H1 (cell line): ENCODE measurements at regions not wholly inside any gene's neighbourhood (a gene's known extent, or its start where the extent isn't known, plus 50 kb on each side); places are given as distances from the start of the nearest gene placed in this dataset.

Source experiments
- CTCF ChIA-PET: fragments of 300-600 bp; sonication (Branson Sonifier 250); formaldehyde crosslinking; loops from one replicate; lab custom pipeline; 2021; ENCODE audit not compliant: partially characterized antibody; lab: Charles Lee
- POLR2A ChIA-PET: fragments of 300-600 bp; sonication (Branson Sonifier 250); formaldehyde crosslinking; loops from one replicate; lab custom pipeline; 2021; ENCODE audit warnings: inconsistent platforms; ENCODE audit not compliant: partially characterized antibody; lab: Charles Lee
- DNase-seq, 2 experiments: peaks; one replicate each; pipeline versions ENCODE4 v3.0.0 to v3.0.0-alpha.2; 2010 to 2022; ENCODE audit warnings: low spot score in 2 of 2, low read depth in 1 of 2, mixed read lengths in 1 of 2
- FAIRE-seq: peaks from 2 replicates; lab custom pipeline; 2011; peaks lifted over from hg19 to GRCh38; lab: Jason Lieb, UNC
- H2AFZ ChIP-seq: 2 replicates; pipeline ENCODE4 v1.8.1; 2012; ENCODE audit warnings: low read length, inconsistent platforms
- H2AK5ac ChIP-seq: 2 replicates; pipeline ENCODE4 v1.6.1; 2013; ENCODE audit warnings: low read depth, low read length
- H2BK120ac ChIP-seq: replicated peaks from 2 replicates; pipeline ENCODE3; 2013; ENCODE audit warnings: low read depth, low read length, inconsistent platforms
- H2BK12ac ChIP-seq: 2 replicates; pipeline ENCODE4 v1.6.1; 2013; ENCODE audit warnings: low read depth, low read length
- H2BK15ac ChIP-seq: 2 replicates; pipeline ENCODE4 v1.6.1; 2013; ENCODE audit warnings: low read length
- H2BK20ac ChIP-seq: 2 replicates; pipeline ENCODE4 v1.6.1; 2013; ENCODE audit warnings: low read length
- H2BK5ac ChIP-seq: 2 replicates; pipeline ENCODE4 v1.6.1; 2013; ENCODE audit warnings: low read depth, low read length
- H3K14ac ChIP-seq: 2 replicates; pipeline ENCODE4 v1.6.1; 2013; ENCODE audit warnings: inconsistent platforms; ENCODE audit not compliant: insufficient read length
- H3K18ac ChIP-seq: 2 replicates; pipeline ENCODE4 v1.6.1; 2013; ENCODE audit warnings: low read length; ENCODE audit errors: extremely low read depth
- H3K23ac ChIP-seq: 2 replicates; pipeline ENCODE4 v1.6.1; 2013; ENCODE audit warnings: inconsistent platforms; ENCODE audit not compliant: insufficient read length
- H3K23me2 ChIP-seq: 2 replicates; pipeline ENCODE4 v1.6.1; 2013; ENCODE audit warnings: low read depth, low read length
- H3K27ac ChIP-seq: 2 replicates; pipeline ENCODE4 v1.6.1; 2011; ENCODE audit warnings: low read depth, low read length, inconsistent platforms
- H3K27me3 ChIP-seq, 4 experiments: replicated peaks in 1 of 4; 1 replicate in 1 of 4; 2 replicates in 3 of 4; pipeline versions ENCODE4 v1.6.1 to v1.8.1; 2011 to 2013; ENCODE audit warnings: low read length in 3 of 4, mild to moderate bottlenecking in 3 of 4, inconsistent platforms in 2 of 4, mixed read lengths in 2 of 4, moderate library complexity in 1 of 4; ENCODE audit not compliant: control insufficient read depth in 3 of 4, insufficient read depth in 3 of 4; ENCODE audit errors: extremely low read depth in 1 of 4
- H3K36me3 ChIP-seq, 4 experiments: 2 replicates each; pipeline versions ENCODE4 v1.6.1 to v1.8.1; 2011 to 2013; ENCODE audit warnings: mild to moderate bottlenecking in 4 of 4, low read length in 3 of 4, moderate library complexity in 2 of 4, control low read depth in 1 of 4, inconsistent platforms in 1 of 4; ENCODE audit not compliant: insufficient read depth in 4 of 4, control insufficient read depth in 2 of 4
- H3K4ac ChIP-seq: replicated peaks from 2 replicates; pipeline ENCODE3; 2013; ENCODE audit warnings: low read length, low read depth, mixed read lengths, inconsistent platforms; ENCODE audit not compliant: insufficient read length
- H3K4me1 ChIP-seq, 4 experiments: replicated peaks in 1 of 4; 1 replicate in 1 of 4; 2 replicates in 3 of 4; pipeline versions ENCODE4 v1.6.1 to v1.8.1; 2011 to 2013; ENCODE audit warnings: low read length in 3 of 4, inconsistent platforms in 2 of 4, mixed read lengths in 1 of 4; ENCODE audit not compliant: insufficient read depth in 4 of 4, control insufficient read depth in 3 of 4
- H3K4me2 ChIP-seq, 2 experiments: 2 replicates each; pipeline versions ENCODE4 v1.6.1 to v1.8.1; 2011 to 2013; ENCODE audit warnings: low read depth in 2 of 2, low read length in 2 of 2, control low read depth in 1 of 2, inconsistent platforms in 1 of 2, mild to moderate bottlenecking in 1 of 2; ENCODE audit not compliant: insufficient read depth in 1 of 2
- H3K4me3 ChIP-seq, 4 experiments: fragments of 200-600, 300-600 bp in 1 of 4; sonication (generic), shearing (Covaris generic), sonication (Bioruptor Twin) in 1 of 4; 2 replicates each; pipeline versions ENCODE4 v1.5.1 to v1.8.1; 2011 to 2016; ENCODE audit warnings: low read length in 4 of 4, low read depth in 3 of 4, control low read depth in 2 of 4, inconsistent platforms in 2 of 4, mild to moderate bottlenecking in 2 of 4, mixed read lengths in 1 of 4, moderate library complexity in 1 of 4; ENCODE audit not compliant: insufficient read depth in 2 of 4; ENCODE audit errors: extremely low read depth in 1 of 4
- H3K56ac ChIP-seq: replicated peaks from 2 replicates; pipeline ENCODE3; 2013; ENCODE audit warnings: low read depth, mild to moderate bottlenecking, mixed read lengths, low read length, inconsistent platforms; ENCODE audit not compliant: insufficient read length
- H3K79me1 ChIP-seq: 2 replicates; pipeline ENCODE4 v1.6.1; 2013; ENCODE audit warnings: low read depth, low read length, control low read depth
- H3K79me2 ChIP-seq, 2 experiments: 2 replicates each; pipeline versions ENCODE4 v1.6.1 to v1.8.1; 2012 to 2013; ENCODE audit warnings: low read length in 2 of 2, mild to moderate bottlenecking in 2 of 2, inconsistent platforms in 1 of 2; ENCODE audit not compliant: insufficient read depth in 2 of 2, control insufficient read depth in 1 of 2
- H3K9ac ChIP-seq, 4 experiments: replicated peaks in 1 of 4; 1 replicate in 1 of 4; 2 replicates in 3 of 4; pipeline versions ENCODE4 v1.6.1 to v1.8.1; 2011 to 2013; ENCODE audit warnings: low read depth in 3 of 4, low read length in 3 of 4, control low read depth in 2 of 4, mild to moderate bottlenecking in 2 of 4, moderate library complexity in 2 of 4, inconsistent platforms in 1 of 4; ENCODE audit errors: extremely low read depth in 1 of 4
- H3K9me3 ChIP-seq, 2 experiments: 2 replicates each; pipeline versions ENCODE4 v1.6.1 to v1.8.1; 2012 to 2013; ENCODE audit warnings: mild to moderate bottlenecking in 2 of 2, moderate library complexity in 2 of 2, control low read depth in 1 of 2, inconsistent platforms in 1 of 2, low read depth in 1 of 2, low read length in 1 of 2, mixed read lengths in 1 of 2; ENCODE audit not compliant: insufficient read depth in 2 of 2
- H4K20me1 ChIP-seq, 2 experiments: replicated peaks in 1 of 2; 2 replicates each; pipeline versions ENCODE3 to v1.8.1; 2011 to 2013; ENCODE audit warnings: inconsistent platforms in 2 of 2, low read length in 2 of 2, mild to moderate bottlenecking in 1 of 2; ENCODE audit not compliant: insufficient read depth in 2 of 2, control insufficient read depth in 1 of 2
- H4K5ac ChIP-seq: 2 replicates; pipeline ENCODE4 v1.6.1; 2013; ENCODE audit warnings: low read length, low read depth, mixed read lengths, inconsistent platforms; ENCODE audit not compliant: insufficient read length
- H4K8ac ChIP-seq: 2 replicates; pipeline ENCODE4 v1.8.0; 2013; ENCODE audit warnings: mild to moderate bottlenecking, moderate library complexity, low read length, inconsistent platforms; ENCODE audit not compliant: insufficient read depth; ENCODE audit errors: extremely low read depth
- H4K91ac ChIP-seq: replicated peaks from 2 replicates; pipeline ENCODE3; 2013; ENCODE audit warnings: low read length, mixed read lengths, inconsistent platforms; ENCODE audit not compliant: insufficient read length
- CHD2 ChIP-seq: IDR thresholded peaks from 2 replicates; pipeline ENCODE4 v1.6.1; 2012; ENCODE audit warnings: low read length, improper control_type of control experiment
- CREB1 ChIP-seq: IDR thresholded peaks from 2 replicates; pipeline ENCODE4 v1.6.1; 2012; ENCODE audit warnings: inconsistent platforms
- JUND ChIP-seq: IDR thresholded peaks from 2 replicates; pipeline ENCODE4 v1.6.1; 2011; ENCODE audit warnings: mild to moderate bottlenecking, improper control_type of control experiment, low read length
- NRF1 ChIP-seq: IDR thresholded peaks from 2 replicates; pipeline ENCODE4 v1.6.1; 2011; ENCODE audit warnings: mild to moderate bottlenecking, low read depth, low read length, improper control_type of control experiment
- PHF8 ChIP-seq: fragments of 200-600 bp; sonication (generic); conservative IDR thresholded peaks from 2 replicates; pipeline ENCODE4 v1.7.1; 2012; ENCODE audit warnings: low read depth, mild to moderate bottlenecking, inconsistent platforms, low read length, moderate library complexity
- RAD21 ChIP-seq, 2 experiments: IDR thresholded peaks in 1 of 2; conservative IDR thresholded peaks in 1 of 2; 2 replicates each; pipeline ENCODE4 v1.6.1; 2011; ENCODE audit warnings: low read depth in 2 of 2, low read length in 2 of 2, improper control_type of control experiment in 1 of 2, inconsistent platforms in 1 of 2, mild to moderate bottlenecking in 1 of 2, moderate library complexity in 1 of 2
- RNF2 ChIP-seq: fragments of 200-900, 300-1000 bp; sonication (generic); IDR thresholded peaks from 2 replicates; pipeline ENCODE4 v1.7.1; 2016; ENCODE audit warnings: borderline replicate concordance, low read depth, mild to moderate bottlenecking, antibody characterized with exemption, low read length; ENCODE audit not compliant: poor library complexity, severe bottlenecking; ENCODE audit errors: missing control alignments
- RXRA ChIP-seq: IDR thresholded peaks from 2 replicates; pipeline ENCODE4 v1.6.1; 2011; ENCODE audit warnings: low read depth, mild to moderate bottlenecking, low read length, moderate library complexity; ENCODE audit not compliant: insufficient read depth
- SIRT6 ChIP-seq: IDR thresholded peaks from one replicate; pipeline ENCODE4 v1.7.1; 2012; ENCODE audit warnings: low read length, inconsistent platforms
- YY1 ChIP-seq: IDR thresholded peaks from 2 replicates; pipeline ENCODE4 v1.6.1; 2011; ENCODE audit warnings: low read depth, mild to moderate bottlenecking, low read length
- WGBS, 2 experiments: shearing (Covaris generic) in 1 of 2; methylation state at CpG; one replicate each; pipeline versions ENCODE4 v1.1.6 to v1.1.7; 2013 to 2015; ENCODE audit warnings: low lambda C conversion rate in 2 of 2, mixed read lengths in 2 of 2, inconsistent platforms in 1 of 2, low coverage in 1 of 2, missing lambda C conversion rate in 1 of 2; ENCODE audit not compliant: insufficient replicate concordance in 2 of 2, insufficient coverage in 1 of 2, insufficient read length in 1 of 2; ENCODE audit errors: extremely low coverage in 1 of 2, missing lambda C conversion rate in 1 of 2; 5-methylcytosine and 5-hydroxymethylcytosine counted together
- TF ChIP-seq, protein P1 (sequence below), 3 experiments: IDR thresholded peaks; 1 replicate in 2 of 3; 2 replicates in 1 of 3; pipeline versions ENCODE4 v1.5.1 to v1.6.1; 2011; ENCODE audit warnings: low read length in 3 of 3, mild to moderate bottlenecking in 3 of 3, inconsistent platforms in 2 of 3, low read depth in 1 of 3, moderate library complexity in 1 of 3; ENCODE audit not compliant: insufficient read depth in 1 of 3; ENCODE audit errors: control extremely low read depth in 1 of 3
- TF ChIP-seq, protein P2 (sequence below): IDR thresholded peaks from 2 replicates; pipeline ENCODE4 v1.6.1; 2011; ENCODE audit warnings: low read depth, mild to moderate bottlenecking, low read length; ENCODE audit not compliant: insufficient read depth

DNA sequence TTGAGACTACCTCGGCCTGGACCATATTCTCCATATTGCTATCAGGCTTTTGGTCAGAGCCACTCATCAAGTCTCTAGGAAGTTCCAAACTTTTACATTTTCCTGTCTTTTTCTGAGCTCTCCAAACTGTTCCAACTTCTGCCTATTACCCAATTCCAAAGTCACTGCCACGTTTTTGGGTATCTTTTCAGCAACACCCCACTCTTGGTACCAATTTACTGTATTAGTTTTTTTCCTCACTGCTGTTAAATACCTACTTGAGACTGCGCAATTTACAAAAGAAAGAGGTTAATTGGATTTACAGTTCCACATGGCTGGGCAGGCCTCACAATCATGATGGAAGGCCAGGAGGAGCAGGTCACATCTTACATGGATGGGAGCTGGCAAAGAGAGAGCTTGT is 507.8 kb upstream of the ZNF608 start:
- Histone ChIP-seq H2AFZ (no peak overlapping the region), H2AK5ac (no peak overlapping the region), H3K9ac (no peak overlapping the region), H3K9me3 (peaks cover 19 to 29% of the 10 kb centered on the region in 2 experiments), H2BK5ac (no peak overlapping the region), H3K4me2 (no peak overlapping the region), H4K20me1 (no peaks in the 10 kb centered on the region), H3K79me2 (no peaks in the 10 kb centered on the region), H4K5ac (no peak overlapping the region), H4K91ac (no peak overlapping the region), H3K4me3 (no peak overlapping the region), H2BK12ac (no peak overlapping the region), H3K79me1 (no peaks in the 10 kb centered on the region), H2BK120ac (no peak overlapping the region), H3K14ac (no peak overlapping the region), H3K56ac (no peak overlapping the region), H3K27me3 (no peaks in the 10 kb centered on the region), H2BK20ac (no peak overlapping the region), H2BK15ac (no peak overlapping the region), H3K23ac (no peak overlapping the region), H3K36me3 (peaks cover 0 to 10% (median 0%) of the 10 kb centered on the region in 4 experiments; a peak in 2 of 8 replicates), H3K23me2 (no peaks in the 10 kb centered on the region), H3K4me1 (no peaks in the 10 kb centered on the region), H3K4ac (no peak overlapping the region), H3K18ac (no peak overlapping the region), H4K8ac (no peak overlapping the region), H3K27ac (no peak overlapping the region)
- ChIA-PET CTCF (no interaction called here), POLR2A (no interaction called here)
- 76% methylated on average over 3 of the region's 3 CpGs; no CpG with 5 or more reads in 1 of the 2 experiments for WGBS, 2 experiments
- FAIRE-seq (no peak), DNase-seq (no peak)
- no peak for TF ChIP-seq PHF8
- TF ChIP-seq, protein P1, sequence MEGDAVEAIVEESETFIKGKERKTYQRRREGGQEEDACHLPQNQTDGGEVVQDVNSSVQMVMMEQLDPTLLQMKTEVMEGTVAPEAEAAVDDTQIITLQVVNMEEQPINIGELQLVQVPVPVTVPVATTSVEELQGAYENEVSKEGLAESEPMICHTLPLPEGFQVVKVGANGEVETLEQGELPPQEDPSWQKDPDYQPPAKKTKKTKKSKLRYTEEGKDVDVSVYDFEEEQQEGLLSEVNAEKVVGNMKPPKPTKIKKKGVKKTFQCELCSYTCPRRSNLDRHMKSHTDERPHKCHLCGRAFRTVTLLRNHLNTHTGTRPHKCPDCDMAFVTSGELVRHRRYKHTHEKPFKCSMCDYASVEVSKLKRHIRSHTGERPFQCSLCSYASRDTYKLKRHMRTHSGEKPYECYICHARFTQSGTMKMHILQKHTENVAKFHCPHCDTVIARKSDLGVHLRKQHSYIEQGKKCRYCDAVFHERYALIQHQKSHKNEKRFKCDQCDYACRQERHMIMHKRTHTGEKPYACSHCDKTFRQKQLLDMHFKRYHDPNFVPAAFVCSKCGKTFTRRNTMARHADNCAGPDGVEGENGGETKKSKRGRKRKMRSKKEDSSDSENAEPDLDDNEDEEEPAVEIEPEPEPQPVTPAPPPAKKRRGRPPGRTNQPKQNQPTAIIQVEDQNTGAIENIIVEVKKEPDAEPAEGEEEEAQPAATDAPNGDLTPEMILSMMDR (IDR thresholded peaks at IDR 0.05; ENCODE audit: control extremely low read depth in 1 of 3, insufficient read depth in 1 of 3, low read depth in 1 of 3, low read length in 3 of 3): no peak
- TF ChIP-seq RAD21 (IDR thresholded peaks at IDR 0.05 in 1 of 2, conservative IDR thresholded peaks at IDR 0.05 in 1 of 2; ENCODE audit: low read depth in 2 of 2, low read length in 2 of 2): no peak
- no peak for TF ChIP-seq NRF1
- TF ChIP-seq, protein P2, sequence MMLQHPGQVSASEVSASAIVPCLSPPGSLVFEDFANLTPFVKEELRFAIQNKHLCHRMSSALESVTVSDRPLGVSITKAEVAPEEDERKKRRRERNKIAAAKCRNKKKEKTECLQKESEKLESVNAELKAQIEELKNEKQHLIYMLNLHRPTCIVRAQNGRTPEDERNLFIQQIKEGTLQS: no peak
- no peak for TF ChIP-seq SIRT6
- TF ChIP-seq RNF2: no peak
- no peak for TF ChIP-seq RXRA
- TF ChIP-seq CHD2: no peak
- no peak for TF ChIP-seq YY1
- TF ChIP-seq CREB1: no peak
- no peak for TF ChIP-seq JUND
